ENCODE measurements at regions not wholly inside any gene's neighbourhood (a gene's known extent, or its start where the extent isn't known, plus 50 kb on each side); places are given as distances from the start of the nearest gene placed in this dataset.

GRCh38 chr9:82130331-82131042 is 141.9 kb downstream of the SPATA31D1 start:
- no peak for TF ChIP-seq CTCF (conservative IDR thresholded peaks at IDR 0.05 in 1 of 2, IDR thresholded peaks at IDR 0.05 in 1 of 2; ENCODE audit: low read depth in 1 of 2, low read length in 2 of 2)
- TF ChIP-seq EZH2 (IDR thresholded peaks at IDR 0.05; ENCODE audit: low read length, missing control alignments) = no peak
- H4K20me1 ChIP-seq (ENCODE audit: control insufficient read depth, extremely low read depth, insufficient read depth, low read length) = no peaks in the 10 kb centered on the region
- H3K4me1 ChIP-seq (ENCODE audit: control insufficient read depth, extremely low read depth, insufficient read depth, low read length) = no peaks in the 10 kb centered on the region
- no peak overlapping the region for H3K4me2 ChIP-seq (ENCODE audit: extremely low read depth, insufficient read depth, low read length)
- no peak overlapping the region for H3K27ac ChIP-seq (ENCODE audit: insufficient read depth, low read length)
- no peak overlapping the region for H2AFZ ChIP-seq (ENCODE audit: low read length)
- H3K9ac ChIP-seq (ENCODE audit: insufficient read depth, low read length) = no peak overlapping the region
- H3K4me3 ChIP-seq (replicated peaks in 1 of 4; ENCODE audit: control extremely low read depth in 1 of 4, insufficient read depth in 1 of 4, low read depth in 3 of 4, low read length in 4 of 4) = no peak overlapping the region
- no peaks in the 10 kb centered on the region for H3K9me3 ChIP-seq (ENCODE audit: control insufficient read depth, insufficient read depth, low read depth, low read length)
- no peaks in the 10 kb centered on the region for H3K27me3 ChIP-seq (ENCODE audit: control insufficient read depth, insufficient read depth, low read length)
- H3K79me2 ChIP-seq (ENCODE audit: control insufficient read depth, insufficient read depth, low read length) = no peaks in the 10 kb centered on the region
- no peak for DNase-seq (ENCODE audit: low read depth in 2 of 2)
- H3K36me3 ChIP-seq (ENCODE audit: control insufficient read depth, insufficient read depth, low read length) = no peaks in the 10 kb centered on the region

GRCh38 chr9:82131072-82131471 is 142.5 kb downstream of the SPATA31D1 start:
- H2AFZ ChIP-seq (ENCODE audit: low read length) = no peak overlapping the region
- DNase-seq (ENCODE audit: low read depth in 2 of 2) = no peak
- no peak for TF ChIP-seq CTCF (conservative IDR thresholded peaks at IDR 0.05 in 1 of 2, IDR thresholded peaks at IDR 0.05 in 1 of 2; ENCODE audit: low read depth in 1 of 2, low read length in 2 of 2)
- no peak for TF ChIP-seq EZH2 (IDR thresholded peaks at IDR 0.05; ENCODE audit: low read length, missing control alignments)

GRCh38 chr9:82132024-82132423 is 143.5 kb downstream of the SPATA31D1 start:
- no peak overlapping the region for H2AFZ ChIP-seq (ENCODE audit: low read length)
- H3K9ac ChIP-seq (ENCODE audit: insufficient read depth, low read length) = no peak overlapping the region
- no peak overlapping the region for H3K27ac ChIP-seq (ENCODE audit: insufficient read depth, low read length)
- no peaks in the 10 kb centered on the region for H3K36me3 ChIP-seq (ENCODE audit: control insufficient read depth, insufficient read depth, low read length)
- no peaks in the 10 kb centered on the region for H3K9me3 ChIP-seq (ENCODE audit: control insufficient read depth, insufficient read depth, low read depth, low read length)
- no peaks in the 10 kb centered on the region for H3K27me3 ChIP-seq (ENCODE audit: control insufficient read depth, insufficient read depth, low read length)
- peak in 1 of 2 donors; percentile 33 for DNase-seq (ENCODE audit: low read depth in 2 of 2)
- H3K4me1 ChIP-seq (ENCODE audit: control insufficient read depth, extremely low read depth, insufficient read depth, low read length) = no peaks in the 10 kb centered on the region
- no peaks in the 10 kb centered on the region for H3K79me2 ChIP-seq (ENCODE audit: control insufficient read depth, insufficient read depth, low read length)
- no peak overlapping the region for H3K4me3 ChIP-seq (replicated peaks in 1 of 4; ENCODE audit: control extremely low read depth in 1 of 4, insufficient read depth in 1 of 4, low read depth in 3 of 4, low read length in 4 of 4)
- no peak for TF ChIP-seq EZH2 (IDR thresholded peaks at IDR 0.05; ENCODE audit: low read length, missing control alignments)
- no peaks in the 10 kb centered on the region for H4K20me1 ChIP-seq (ENCODE audit: control insufficient read depth, extremely low read depth, insufficient read depth, low read length)
- no peak overlapping the region for H3K4me2 ChIP-seq (ENCODE audit: extremely low read depth, insufficient read depth, low read length)

More at GRCh38 chr9:82131072-82131471, 142.5 kb downstream of the SPATA31D1 start:
- H3K79me2 ChIP-seq (ENCODE audit: control insufficient read depth, insufficient read depth, low read length) = no peaks in the 10 kb centered on the region
- H4K20me1 ChIP-seq (ENCODE audit: control insufficient read depth, extremely low read depth, insufficient read depth, low read length) = no peaks in the 10 kb centered on the region
- H3K27me3 ChIP-seq (ENCODE audit: control insufficient read depth, insufficient read depth, low read length) = no peaks in the 10 kb centered on the region
- H3K36me3 ChIP-seq (ENCODE audit: control insufficient read depth, insufficient read depth, low read length) = no peaks in the 10 kb centered on the region
- no peak overlapping the region for H3K9ac ChIP-seq (ENCODE audit: insufficient read depth, low read length)
- H3K4me1 ChIP-seq (ENCODE audit: control insufficient read depth, extremely low read depth, insufficient read depth, low read length) = no peaks in the 10 kb centered on the region
- no peaks in the 10 kb centered on the region for H3K9me3 ChIP-seq (ENCODE audit: control insufficient read depth, insufficient read depth, low read depth, low read length)
- H3K27ac ChIP-seq (ENCODE audit: insufficient read depth, low read length) = no peak overlapping the region
- H3K4me3 ChIP-seq (replicated peaks in 1 of 4; ENCODE audit: control extremely low read depth in 1 of 4, insufficient read depth in 1 of 4, low read depth in 3 of 4, low read length in 4 of 4) = no peak overlapping the region
- no peak overlapping the region for H3K4me2 ChIP-seq (ENCODE audit: extremely low read depth, insufficient read depth, low read length)
